ENCODE measurements at regions not wholly inside any gene's neighbourhood (a gene's known extent, or its start where the extent isn't known, plus 50 kb on each side); places are given as distances from the start of the nearest gene placed in this dataset.
"Not testable (repeated sequence)": the region's sequence is repeated elsewhere in the genome, so short reads cannot be mapped to it uniquely, and the experiment has no call there.

- H3K4me2 ChIP-seq, result no peak overlapping the region
- H3K27me3 ChIP-seq, result no peaks in the 10 kb centered on the region
- no peak for DNase-seq (ENCODE audit: low spot score)
- no peaks in the 10 kb centered on the region for H3K9me3 ChIP-seq (ENCODE audit: low read depth)
- H3K4me1 ChIP-seq (ENCODE audit: insufficient read depth), result no peaks in the 10 kb centered on the region
- no peak overlapping the region for H3K27ac ChIP-seq
- H3K79me2 ChIP-seq, result no peaks in the 10 kb centered on the region
- no peak for TF ChIP-seq EZH2phosphoT487 (IDR thresholded peaks at IDR 0.05; ENCODE audit: low read depth, severe bottlenecking, unreplicated experiment)
- no peak for TF ChIP-seq CTCF (IDR thresholded peaks at IDR 0.05; ENCODE audit: poor library complexity)
- no peaks in the 10 kb centered on the region for H4K20me1 ChIP-seq (ENCODE audit: insufficient read depth, poor library complexity, severe bottlenecking)
- WGBS (ENCODE audit: low lambda C conversion rate, missing lambda C conversion rate), result 86% methylated on average over 3 of the region's 3 CpGs
- H3K9me2 ChIP-seq (replicated peaks; ENCODE audit: insufficient read depth), result no peaks in the 10 kb centered on the region
- H3K36me3 ChIP-seq (replicated peaks; ENCODE audit: insufficient read depth, low read depth), result no peaks in the 10 kb centered on the region
- H2AFZ ChIP-seq, result no peak overlapping the region
- H3K4me3 ChIP-seq, result no peak overlapping the region
Measured at GRCh38 chr4:100631281-100631968, 113.6 kb upstream of the EMCN start.

GRCh38 chr4:100630341-100630740, 112.5 kb upstream of the EMCN start:
- TF ChIP-seq EZH2 (IDR thresholded peaks at IDR 0.05; ENCODE audit: borderline replicate concordance), result no peak
- TF ChIP-seq CTCF (IDR thresholded peaks at IDR 0.05; ENCODE audit: poor library complexity), result no peak
- TF ChIP-seq EZH2phosphoT487 (IDR thresholded peaks at IDR 0.05; ENCODE audit: low read depth, severe bottlenecking, unreplicated experiment), result no peak
- H3K4me3 ChIP-seq, result no peak overlapping the region
- H4K20me1 ChIP-seq (ENCODE audit: insufficient read depth, poor library complexity, severe bottlenecking), result no peaks in the 10 kb centered on the region
- no peaks in the 10 kb centered on the region for H3K9me2 ChIP-seq (replicated peaks; ENCODE audit: insufficient read depth)
- H2AFZ ChIP-seq, result no peak overlapping the region
- DNase-seq (ENCODE audit: low spot score), result no peak
- H3K27ac ChIP-seq, result no peak overlapping the region
- H3K79me2 ChIP-seq, result no peaks in the 10 kb centered on the region
- H3K27me3 ChIP-seq, result no peaks in the 10 kb centered on the region
- no peaks in the 10 kb centered on the region for H3K4me1 ChIP-seq (ENCODE audit: insufficient read depth)
- no peak overlapping the region for H3K4me2 ChIP-seq
- H3K9me3 ChIP-seq (ENCODE audit: low read depth), result no peaks in the 10 kb centered on the region
- H3K36me3 ChIP-seq (replicated peaks; ENCODE audit: insufficient read depth, low read depth), result no peaks in the 10 kb centered on the region

GRCh38 chr4:100609810-100610209, 92.0 kb upstream of the EMCN start:
- Histone ChIP-seq H3K79me2 (no peaks in the 10 kb centered on the region), H3K27ac (no peak overlapping the region), H3K36me3 (replicated peaks; ENCODE audit: insufficient read depth, low read depth) (no peaks in the 10 kb centered on the region), H3K4me3 (no peak overlapping the region), H3K9me3 (ENCODE audit: low read depth) (no peaks in the 10 kb centered on the region), H2AFZ (no peak overlapping the region), H3K4me1 (ENCODE audit: insufficient read depth) (no peaks in the 10 kb centered on the region), H3K9me2 (replicated peaks; ENCODE audit: insufficient read depth) (no peaks in the 10 kb centered on the region), H3K4me2 (no peak overlapping the region), H3K27me3 (no peaks in the 10 kb centered on the region), H4K20me1 (ENCODE audit: insufficient read depth, poor library complexity, severe bottlenecking) (no peaks in the 10 kb centered on the region)
- TF ChIP-seq CTCF (IDR thresholded peaks at IDR 0.05; ENCODE audit: poor library complexity) (no peak), EZH2 (IDR thresholded peaks at IDR 0.05; ENCODE audit: borderline replicate concordance) (no peak), EZH2phosphoT487 (IDR thresholded peaks at IDR 0.05; ENCODE audit: low read depth, severe bottlenecking, unreplicated experiment) (no peak)
- 79% methylated on average over 1 of the region's 1 CpG for WGBS (ENCODE audit: low lambda C conversion rate, missing lambda C conversion rate)
- no peak for DNase-seq (ENCODE audit: low spot score)

GRCh38 chr4:100608651-100609050, 90.8 kb upstream of the EMCN start:
- not testable (repeated sequence) for H3K4me3 ChIP-seq; H3K9me3 ChIP-seq (ENCODE audit: low read depth); DNase-seq (ENCODE audit: low spot score); H2AFZ ChIP-seq; H3K79me2 ChIP-seq; H3K9me2 ChIP-seq (replicated peaks; ENCODE audit: insufficient read depth); H3K27me3 ChIP-seq; H3K4me1 ChIP-seq (ENCODE audit: insufficient read depth); H3K27ac ChIP-seq; H3K36me3 ChIP-seq (replicated peaks; ENCODE audit: insufficient read depth, low read depth); H4K20me1 ChIP-seq (ENCODE audit: insufficient read depth, poor library complexity, severe bottlenecking); H3K4me2 ChIP-seq
- WGBS (ENCODE audit: low lambda C conversion rate, missing lambda C conversion rate), result 82% methylated on average over 14 of the region's 19 CpGs
